HTR-8/SVneo (cell line): ENCODE measurements at regions not wholly inside any gene's neighbourhood (a gene's known extent, or its start where the extent isn't known, plus 50 kb on each side); places are given as distances from the start of the nearest gene placed in this dataset.
A peak's percentile ranks its signal among the peaks of the same experiment; 100 is the strongest.

Experiments used
- DNase-seq: peaks from one replicate; pipeline ENCODE4 v3.0.0; 2011; ENCODE audit warnings: low spot score, mixed read lengths; ENCODE audit not compliant: insufficient read length
- FAIRE-seq: peaks from 2 replicates; lab custom pipeline; 2011; peaks lifted over from hg19 to GRCh38; lab: Jason Lieb, UNC

- DNase-seq (no peak), FAIRE-seq (no peak)
Measured at GRCh38 chr5:35294976-35295375, 64.7 kb upstream of the PRLR start.

- DNase-seq (no peak), FAIRE-seq (no peak)
Measured at GRCh38 chr5:35294017-35294416, 63.7 kb upstream of the PRLR start.

- FAIRE-seq = no peak
Measured at GRCh38 chr5:35285435-35285834, 55.1 kb upstream of the PRLR start.

GRCh38 chr5:35285011-35285410 lies 54.7 kb upstream of the PRLR start:
- DNase-seq (no peak), FAIRE-seq (no peak)

More at GRCh38 chr5:35285435-35285834, 55.1 kb upstream of the PRLR start:
- no peak for DNase-seq

GRCh38 chr5:35284364-35284763 lies 54.1 kb upstream of the PRLR start:
- no peak for FAIRE-seq

GRCh38 chr5:35282810-35283209 lies 52.5 kb upstream of the PRLR start:
- no peak for FAIRE-seq

More at GRCh38 chr5:35284364-35284763, 54.1 kb upstream of the PRLR start:
- DNase-seq = no peak

GRCh38 chr5:35281613-35282012 lies 51.3 kb upstream of the PRLR start:
- peak; percentile 69 for FAIRE-seq
- DNase-seq = no peak

More at GRCh38 chr5:35282810-35283209, 52.5 kb upstream of the PRLR start:
- DNase-seq = no peak
